WTC11 (cell line): ENCODE measurements at regions not wholly inside any gene's neighbourhood (a gene's known extent, or its start where the extent isn't known, plus 50 kb on each side); places are given as distances from the start of the nearest gene placed in this dataset.

Experiments
- NFATC4 ChIP-seq: fragments of 250-450 bp; sonication (Bioruptor Pico); IDR thresholded peaks from 2 replicates; pipeline ENCODE4 v1.9.0; 2021; ENCODE audit warnings: mild to moderate bottlenecking
- TF ChIP-seq, protein P1 (sequence below): sonication (generic); formaldehyde crosslinking; IDR thresholded peaks from 2 replicates; pipeline ENCODE4 v1.8.1; 2023; ENCODE audit warnings: mild to moderate bottlenecking, missing genetic modification reagents, moderate library complexity

DNA sequence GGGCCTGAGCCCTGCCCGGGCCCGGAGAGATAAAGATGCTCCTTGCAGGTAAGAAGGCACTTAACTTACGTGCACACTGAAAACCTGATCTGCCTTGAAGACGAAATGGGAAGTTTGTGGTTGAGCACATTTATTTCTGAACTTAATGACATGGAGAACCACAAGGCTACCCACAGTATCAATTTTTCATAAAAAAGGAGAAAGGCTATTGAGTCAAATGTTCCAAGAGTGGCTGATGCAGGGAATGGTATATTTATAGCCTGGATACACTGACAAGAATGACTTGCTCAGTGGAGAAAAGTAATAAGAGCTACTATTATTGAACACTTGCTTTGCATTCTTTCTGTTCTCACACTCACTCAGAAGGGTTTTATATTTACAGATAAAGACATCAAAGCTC, 419.3 kb downstream of the ACTL7B start:
- TF ChIP-seq, protein P1, sequence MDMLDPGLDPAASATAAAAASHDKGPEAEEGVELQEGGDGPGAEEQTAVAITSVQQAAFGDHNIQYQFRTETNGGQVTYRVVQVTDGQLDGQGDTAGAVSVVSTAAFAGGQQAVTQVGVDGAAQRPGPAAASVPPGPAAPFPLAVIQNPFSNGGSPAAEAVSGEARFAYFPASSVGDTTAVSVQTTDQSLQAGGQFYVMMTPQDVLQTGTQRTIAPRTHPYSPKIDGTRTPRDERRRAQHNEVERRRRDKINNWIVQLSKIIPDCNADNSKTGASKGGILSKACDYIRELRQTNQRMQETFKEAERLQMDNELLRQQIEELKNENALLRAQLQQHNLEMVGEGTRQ (CRISPR knock-in tag): no peak
- TF ChIP-seq NFATC4 (CRISPR knock-in tag): no peak
